Inflammatory macrophage treated with lipopolysaccharide for 4 hours (primary cell): ENCODE measurements at regions not wholly inside any gene's neighbourhood (a gene's known extent, or its start where the extent isn't known, plus 50 kb on each side); places are given as distances from the start of the nearest gene placed in this dataset.
"Not testable (repeated sequence)": the region's sequence is repeated elsewhere in the genome, so short reads cannot be mapped to it uniquely, and the experiment has no call there.

Experiments used
- DNase-seq: peaks from one replicate; pipeline ENCODE4 v3.0.0-alpha.2; 2020

GRCh38 chr14:45698462-45699134, 445.6 kb upstream of the MIS18BP1 start:
- no peak for DNase-seq

- DNase-seq, result no peak
These were observed 433.8 kb upstream of the MIS18BP1 start for GRCh38 chr14:45686771-45687170.

GRCh38 chr14:45680531-45680930, 427.5 kb upstream of the MIS18BP1 start:
- DNase-seq, result no peak

GRCh38 chr14:45679853-45680252, 426.9 kb upstream of the MIS18BP1 start:
- no peak for DNase-seq

- no peak for DNase-seq
These were observed 425.2 kb upstream of the MIS18BP1 start for GRCh38 chr14:45678163-45678562.

GRCh38 chr14:45673420-45673819, 420.4 kb upstream of the MIS18BP1 start:
- no peak for DNase-seq

- no peak for DNase-seq
These were observed 411.8 kb upstream of the MIS18BP1 start for GRCh38 chr14:45664668-45665356.

- DNase-seq, result no peak
These were observed 405.9 kb upstream of the MIS18BP1 start for GRCh38 chr14:45658917-45659299.

- no peak for DNase-seq
These were observed 405.4 kb upstream of the MIS18BP1 start for GRCh38 chr14:45658226-45658916.

- DNase-seq, result no peak
These were observed 398.9 kb upstream of the MIS18BP1 start for GRCh38 chr14:45651890-45652289.

GRCh38 chr14:45650754-45651153, 397.8 kb upstream of the MIS18BP1 start:
- no peak for DNase-seq

GRCh38 chr14:45649051-45649450, 396.0 kb upstream of the MIS18BP1 start:
- DNase-seq, result no peak

- no peak for DNase-seq
These were observed 388.5 kb upstream of the MIS18BP1 start for GRCh38 chr14:45641541-45641940.

GRCh38 chr14:45634651-45635441, 381.8 kb upstream of the MIS18BP1 start:
- not testable (repeated sequence) for DNase-seq

- no peak for DNase-seq
These were observed 380.4 kb upstream of the MIS18BP1 start for GRCh38 chr14:45633220-45633984.

- no peak for DNase-seq
These were observed 368.7 kb upstream of the MIS18BP1 start for GRCh38 chr14:45621731-45622130.

GRCh38 chr14:45619831-45620230, 366.8 kb upstream of the MIS18BP1 start:
- DNase-seq, result no peak

GRCh38 chr14:45610318-45610717, 357.3 kb upstream of the MIS18BP1 start:
- DNase-seq, result no peak

- no peak for DNase-seq
These were observed 334.1 kb upstream of the MIS18BP1 start for GRCh38 chr14:45587142-45587541.

GRCh38 chr14:45559626-45560025, 306.6 kb upstream of the MIS18BP1 start:
- DNase-seq, result no peak

GRCh38 chr14:45558183-45558582, 305.2 kb upstream of the MIS18BP1 start:
- DNase-seq, result no peak

GRCh38 chr14:45553981-45554380, 301.0 kb upstream of the MIS18BP1 start:
- DNase-seq, result no peak
